ENCODE measurements at regions not wholly inside any gene's neighbourhood (a gene's known extent, or its start where the extent isn't known, plus 50 kb on each side); places are given as distances from the start of the nearest gene placed in this dataset.

DNA sequence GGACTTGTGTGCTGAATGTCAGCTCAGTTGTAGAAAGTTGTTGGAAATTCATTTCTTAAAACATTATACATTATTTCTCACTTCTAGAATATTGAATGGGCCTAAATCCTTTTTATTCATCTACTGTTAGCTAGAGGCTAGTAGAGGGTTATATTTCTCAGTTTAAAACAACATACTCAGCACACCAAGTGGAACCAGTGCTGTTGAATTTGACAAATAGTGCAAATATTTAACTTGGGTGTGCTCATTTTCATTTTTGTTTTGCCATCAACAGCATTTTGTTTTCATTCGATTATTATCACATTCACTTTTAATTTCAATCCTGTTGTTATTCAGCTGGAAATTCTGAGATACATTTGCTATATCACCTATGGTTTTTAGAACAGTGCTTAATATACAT is 269.4 kb upstream of the PEX5L start (continued):
- TF ChIP-seq PRDM15 (CRISPR knock-in tag; IDR thresholded peaks at IDR 0.05) = no peak
- TF ChIP-seq RORB (CRISPR knock-in tag; IDR thresholded peaks at IDR 0.05) = no peak
- no peak for TF ChIP-seq FOXK1 (CRISPR knock-in tag; IDR thresholded peaks at IDR 0.05)
- TF ChIP-seq ZNF416 (CRISPR knock-in tag; IDR thresholded peaks at IDR 0.05) = no peak
- TF ChIP-seq TEAD1 (CRISPR knock-in tag; IDR thresholded peaks at IDR 0.05) = no peak
- TF ChIP-seq JAZF1 (CRISPR knock-in tag; IDR thresholded peaks at IDR 0.05) = no peak
- TF ChIP-seq, protein P1, sequence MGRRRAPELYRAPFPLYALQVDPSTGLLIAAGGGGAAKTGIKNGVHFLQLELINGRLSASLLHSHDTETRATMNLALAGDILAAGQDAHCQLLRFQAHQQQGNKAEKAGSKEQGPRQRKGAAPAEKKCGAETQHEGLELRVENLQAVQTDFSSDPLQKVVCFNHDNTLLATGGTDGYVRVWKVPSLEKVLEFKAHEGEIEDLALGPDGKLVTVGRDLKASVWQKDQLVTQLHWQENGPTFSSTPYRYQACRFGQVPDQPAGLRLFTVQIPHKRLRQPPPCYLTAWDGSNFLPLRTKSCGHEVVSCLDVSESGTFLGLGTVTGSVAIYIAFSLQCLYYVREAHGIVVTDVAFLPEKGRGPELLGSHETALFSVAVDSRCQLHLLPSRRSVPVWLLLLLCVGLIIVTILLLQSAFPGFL (CRISPR knock-in tag; IDR thresholded peaks at IDR 0.05; ENCODE audit: borderline replicate concordance) = no peak
- no peak for TF ChIP-seq ZNF138 (CRISPR knock-in tag; conservative IDR thresholded peaks at IDR 0.05)
- TF ChIP-seq SOX15 (CRISPR knock-in tag; IDR thresholded peaks at IDR 0.05) = no peak
- TF ChIP-seq NR2C2 (CRISPR knock-in tag; IDR thresholded peaks at IDR 0.05) = no peak

- Mint-ChIP-seq H3K27me3 (ENCODE audit: low read depth) (no peaks in the 10 kb centered on the region), H3K9me3 (no peaks in the 10 kb centered on the region), H3K27ac (no peak overlapping the region), H3K4me1 (peaks cover 3% of the 10 kb centered on the region; the same call in 1 of the 2 replicates), H3K4me3 (no peak overlapping the region), H3K36me3 (no peaks in the 10 kb centered on the region)
- no peak for DNase-seq (ENCODE audit: low spot score)
- ChIA-PET CTCF (no interaction called here), POLR2A (no interaction called here)
- ATAC-seq = no peak
- TF ChIP-seq, protein P2, sequence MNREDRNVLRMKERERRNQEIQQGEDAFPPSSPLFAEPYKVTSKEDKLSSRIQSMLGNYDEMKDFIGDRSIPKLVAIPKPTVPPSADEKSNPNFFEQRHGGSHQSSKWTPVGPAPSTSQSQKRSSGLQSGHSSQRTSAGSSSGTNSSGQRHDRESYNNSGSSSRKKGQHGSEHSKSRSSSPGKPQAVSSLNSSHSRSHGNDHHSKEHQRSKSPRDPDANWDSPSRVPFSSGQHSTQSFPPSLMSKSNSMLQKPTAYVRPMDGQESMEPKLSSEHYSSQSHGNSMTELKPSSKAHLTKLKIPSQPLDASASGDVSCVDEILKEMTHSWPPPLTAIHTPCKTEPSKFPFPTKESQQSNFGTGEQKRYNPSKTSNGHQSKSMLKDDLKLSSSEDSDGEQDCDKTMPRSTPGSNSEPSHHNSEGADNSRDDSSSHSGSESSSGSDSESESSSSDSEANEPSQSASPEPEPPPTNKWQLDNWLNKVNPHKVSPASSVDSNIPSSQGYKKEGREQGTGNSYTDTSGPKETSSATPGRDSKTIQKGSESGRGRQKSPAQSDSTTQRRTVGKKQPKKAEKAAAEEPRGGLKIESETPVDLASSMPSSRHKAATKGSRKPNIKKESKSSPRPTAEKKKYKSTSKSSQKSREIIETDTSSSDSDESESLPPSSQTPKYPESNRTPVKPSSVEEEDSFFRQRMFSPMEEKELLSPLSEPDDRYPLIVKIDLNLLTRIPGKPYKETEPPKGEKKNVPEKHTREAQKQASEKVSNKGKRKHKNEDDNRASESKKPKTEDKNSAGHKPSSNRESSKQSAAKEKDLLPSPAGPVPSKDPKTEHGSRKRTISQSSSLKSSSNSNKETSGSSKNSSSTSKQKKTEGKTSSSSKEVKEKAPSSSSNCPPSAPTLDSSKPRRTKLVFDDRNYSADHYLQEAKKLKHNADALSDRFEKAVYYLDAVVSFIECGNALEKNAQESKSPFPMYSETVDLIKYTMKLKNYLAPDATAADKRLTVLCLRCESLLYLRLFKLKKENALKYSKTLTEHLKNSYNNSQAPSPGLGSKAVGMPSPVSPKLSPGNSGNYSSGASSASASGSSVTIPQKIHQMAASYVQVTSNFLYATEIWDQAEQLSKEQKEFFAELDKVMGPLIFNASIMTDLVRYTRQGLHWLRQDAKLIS (CRISPR knock-in tag; IDR thresholded peaks at IDR 0.05; ENCODE audit: borderline replicate concordance) = no peak
- TF ChIP-seq KAT7 (CRISPR knock-in tag; IDR thresholded peaks at IDR 0.05; ENCODE audit: borderline replicate concordance) (no peak), GRHL2 (CRISPR knock-in tag; IDR thresholded peaks at IDR 0.05; ENCODE audit: insufficient replicate concordance, severe bottlenecking) (no peak), TEAD4 (CRISPR knock-in tag; IDR thresholded peaks at IDR 0.05) (no peak), ATF2 (CRISPR knock-in tag; IDR thresholded peaks at IDR 0.05; ENCODE audit: borderline replicate concordance, low read depth) (no peak), FOXP1 (CRISPR knock-in tag; IDR thresholded peaks at IDR 0.05; ENCODE audit: borderline replicate concordance) (no peak), IRF1 (CRISPR knock-in tag; IDR thresholded peaks at IDR 0.05) (no peak), RELA (CRISPR knock-in tag; IDR thresholded peaks at IDR 0.05; ENCODE audit: borderline replicate concordance) (no peak), IRF2 (CRISPR knock-in tag; IDR thresholded peaks at IDR 0.05; ENCODE audit: borderline replicate concordance, low read depth) (no peak)
- TF ChIP-seq, protein P3, sequence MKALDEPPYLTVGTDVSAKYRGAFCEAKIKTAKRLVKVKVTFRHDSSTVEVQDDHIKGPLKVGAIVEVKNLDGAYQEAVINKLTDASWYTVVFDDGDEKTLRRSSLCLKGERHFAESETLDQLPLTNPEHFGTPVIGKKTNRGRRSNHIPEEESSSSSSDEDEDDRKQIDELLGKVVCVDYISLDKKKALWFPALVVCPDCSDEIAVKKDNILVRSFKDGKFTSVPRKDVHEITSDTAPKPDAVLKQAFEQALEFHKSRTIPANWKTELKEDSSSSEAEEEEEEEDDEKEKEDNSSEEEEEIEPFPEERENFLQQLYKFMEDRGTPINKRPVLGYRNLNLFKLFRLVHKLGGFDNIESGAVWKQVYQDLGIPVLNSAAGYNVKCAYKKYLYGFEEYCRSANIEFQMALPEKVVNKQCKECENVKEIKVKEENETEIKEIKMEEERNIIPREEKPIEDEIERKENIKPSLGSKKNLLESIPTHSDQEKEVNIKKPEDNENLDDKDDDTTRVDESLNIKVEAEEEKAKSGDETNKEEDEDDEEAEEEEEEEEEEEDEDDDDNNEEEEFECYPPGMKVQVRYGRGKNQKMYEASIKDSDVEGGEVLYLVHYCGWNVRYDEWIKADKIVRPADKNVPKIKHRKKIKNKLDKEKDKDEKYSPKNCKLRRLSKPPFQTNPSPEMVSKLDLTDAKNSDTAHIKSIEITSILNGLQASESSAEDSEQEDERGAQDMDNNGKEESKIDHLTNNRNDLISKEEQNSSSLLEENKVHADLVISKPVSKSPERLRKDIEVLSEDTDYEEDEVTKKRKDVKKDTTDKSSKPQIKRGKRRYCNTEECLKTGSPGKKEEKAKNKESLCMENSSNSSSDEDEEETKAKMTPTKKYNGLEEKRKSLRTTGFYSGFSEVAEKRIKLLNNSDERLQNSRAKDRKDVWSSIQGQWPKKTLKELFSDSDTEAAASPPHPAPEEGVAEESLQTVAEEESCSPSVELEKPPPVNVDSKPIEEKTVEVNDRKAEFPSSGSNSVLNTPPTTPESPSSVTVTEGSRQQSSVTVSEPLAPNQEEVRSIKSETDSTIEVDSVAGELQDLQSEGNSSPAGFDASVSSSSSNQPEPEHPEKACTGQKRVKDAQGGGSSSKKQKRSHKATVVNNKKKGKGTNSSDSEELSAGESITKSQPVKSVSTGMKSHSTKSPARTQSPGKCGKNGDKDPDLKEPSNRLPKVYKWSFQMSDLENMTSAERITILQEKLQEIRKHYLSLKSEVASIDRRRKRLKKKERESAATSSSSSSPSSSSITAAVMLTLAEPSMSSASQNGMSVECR (CRISPR knock-in tag; IDR thresholded peaks at IDR 0.05; ENCODE audit: borderline replicate concordance) = no peak
- TF ChIP-seq, protein P4, sequence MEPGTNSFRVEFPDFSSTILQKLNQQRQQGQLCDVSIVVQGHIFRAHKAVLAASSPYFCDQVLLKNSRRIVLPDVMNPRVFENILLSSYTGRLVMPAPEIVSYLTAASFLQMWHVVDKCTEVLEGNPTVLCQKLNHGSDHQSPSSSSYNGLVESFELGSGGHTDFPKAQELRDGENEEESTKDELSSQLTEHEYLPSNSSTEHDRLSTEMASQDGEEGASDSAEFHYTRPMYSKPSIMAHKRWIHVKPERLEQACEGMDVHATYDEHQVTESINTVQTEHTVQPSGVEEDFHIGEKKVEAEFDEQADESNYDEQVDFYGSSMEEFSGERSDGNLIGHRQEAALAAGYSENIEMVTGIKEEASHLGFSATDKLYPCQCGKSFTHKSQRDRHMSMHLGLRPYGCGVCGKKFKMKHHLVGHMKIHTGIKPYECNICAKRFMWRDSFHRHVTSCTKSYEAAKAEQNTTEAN (CRISPR knock-in tag; IDR thresholded peaks at IDR 0.05) = no peak
Observed at GRCh38 chr3:180306691-180307090, 270.0 kb upstream of the PEX5L start.

Measured in WTC11 (cell line).